ENCODE measurements at regions not wholly inside any gene's neighbourhood (a gene's known extent, or its start where the extent isn't known, plus 50 kb on each side); places are given as distances from the start of the nearest gene placed in this dataset.

GRCh38 chr7:41808541-41808940, 105.7 kb upstream of the INHBA start:
- intact Hi-C loops (cut with DNase I) = no loop called here
- no peaks in the 10 kb centered on the region for H3K27me3 ChIP-seq
- no peaks in the 10 kb centered on the region for H3K9me3 ChIP-seq
- TF ChIP-seq, protein P1, sequence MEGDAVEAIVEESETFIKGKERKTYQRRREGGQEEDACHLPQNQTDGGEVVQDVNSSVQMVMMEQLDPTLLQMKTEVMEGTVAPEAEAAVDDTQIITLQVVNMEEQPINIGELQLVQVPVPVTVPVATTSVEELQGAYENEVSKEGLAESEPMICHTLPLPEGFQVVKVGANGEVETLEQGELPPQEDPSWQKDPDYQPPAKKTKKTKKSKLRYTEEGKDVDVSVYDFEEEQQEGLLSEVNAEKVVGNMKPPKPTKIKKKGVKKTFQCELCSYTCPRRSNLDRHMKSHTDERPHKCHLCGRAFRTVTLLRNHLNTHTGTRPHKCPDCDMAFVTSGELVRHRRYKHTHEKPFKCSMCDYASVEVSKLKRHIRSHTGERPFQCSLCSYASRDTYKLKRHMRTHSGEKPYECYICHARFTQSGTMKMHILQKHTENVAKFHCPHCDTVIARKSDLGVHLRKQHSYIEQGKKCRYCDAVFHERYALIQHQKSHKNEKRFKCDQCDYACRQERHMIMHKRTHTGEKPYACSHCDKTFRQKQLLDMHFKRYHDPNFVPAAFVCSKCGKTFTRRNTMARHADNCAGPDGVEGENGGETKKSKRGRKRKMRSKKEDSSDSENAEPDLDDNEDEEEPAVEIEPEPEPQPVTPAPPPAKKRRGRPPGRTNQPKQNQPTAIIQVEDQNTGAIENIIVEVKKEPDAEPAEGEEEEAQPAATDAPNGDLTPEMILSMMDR (IDR thresholded peaks at IDR 0.05) = no peak
- H3K36me3 ChIP-seq = no peaks in the 10 kb centered on the region
- H3K4me3 ChIP-seq = no peak overlapping the region
- no peak overlapping the region for H3K27ac ChIP-seq
- peaks cover 0 to 3% of the 10 kb centered on the region in 2 donors for H3K4me1 ChIP-seq
- ATAC-seq = no peak
- DNase-seq = no peak

DNA sequence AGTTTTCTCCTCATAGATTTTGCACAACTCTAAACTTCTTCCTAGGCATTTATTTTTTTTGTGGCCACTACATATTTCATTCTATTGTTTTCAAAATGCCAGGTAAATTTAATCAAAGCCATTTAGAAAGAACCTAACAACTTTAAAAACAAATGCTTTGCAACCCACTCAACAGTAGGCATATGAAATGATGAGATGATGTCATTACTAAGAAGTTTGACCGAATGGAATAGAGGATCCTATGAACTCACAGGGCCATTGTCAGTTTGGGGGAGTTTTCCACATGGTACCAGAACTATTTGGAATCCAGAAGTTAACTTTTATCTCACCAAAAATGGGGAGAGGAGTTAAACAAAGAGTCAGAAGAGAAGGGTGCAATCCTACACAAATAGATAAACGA, 100.7 kb upstream of the INHBA start:
- Histone ChIP-seq H3K9me3 (no peaks in the 10 kb centered on the region), H3K36me3 (no peaks in the 10 kb centered on the region), H3K4me1 (no peaks in the 10 kb centered on the region), H3K27ac (no peak overlapping the region), H3K4me3 (no peak overlapping the region), H3K27me3 (no peaks in the 10 kb centered on the region)
- DNase-seq = no peak
- intact Hi-C loops (cut with DNase I) = no loop called here
- TF ChIP-seq, protein P1 (IDR thresholded peaks at IDR 0.05) = no peak
- no peak for ATAC-seq

GRCh38 chr7:41796331-41796730, 93.4 kb upstream of the INHBA start:
- TF ChIP-seq, protein P1 (IDR thresholded peaks at IDR 0.05) = no peak
- intact Hi-C loops (cut with DNase I) = no loop called here
- ATAC-seq (no peak), DNase-seq (no peak)
- Histone ChIP-seq H3K9me3 (no peaks in the 10 kb centered on the region), H3K4me3 (no peak overlapping the region), H3K27ac (no peak overlapping the region), H3K27me3 (no peaks in the 10 kb centered on the region), H3K4me1 (no peaks in the 10 kb centered on the region), H3K36me3 (no peaks in the 10 kb centered on the region)

- H3K27ac ChIP-seq = no peak overlapping the region
- no peaks in the 10 kb centered on the region for H3K36me3 ChIP-seq
- no peak overlapping the region for H3K4me3 ChIP-seq
- ATAC-seq (no peak), DNase-seq (no peak)
- TF ChIP-seq, protein P1 (IDR thresholded peaks at IDR 0.05) = no peak
- intact Hi-C loops (cut with DNase I) = no loop called here
- H3K9me3 ChIP-seq = no peaks in the 10 kb centered on the region
- H3K27me3 ChIP-seq = no peaks in the 10 kb centered on the region
- H3K4me1 ChIP-seq = no peaks in the 10 kb centered on the region
Observed at GRCh38 chr7:41795276-41795833, 92.5 kb upstream of the INHBA start.

DNA sequence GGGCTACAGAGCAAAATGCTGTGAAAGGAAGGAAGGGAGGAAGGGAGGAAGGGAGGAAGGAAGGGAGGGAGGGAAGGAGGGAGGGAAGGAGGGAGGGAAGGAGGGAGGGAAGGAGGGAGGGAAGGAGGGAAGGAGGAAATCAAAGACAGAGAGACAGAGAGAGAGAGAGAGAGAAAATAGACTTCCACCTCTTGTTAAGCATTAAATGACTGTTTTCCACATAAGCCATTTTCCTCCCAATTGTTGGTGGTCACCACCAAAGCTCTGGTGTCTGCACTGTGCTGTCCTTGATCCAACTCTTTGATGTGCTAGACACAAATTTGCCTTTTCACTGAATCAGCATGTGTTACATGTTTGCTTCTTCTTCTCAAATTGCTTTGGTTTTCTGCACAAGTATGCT, 90.7 kb upstream of the INHBA start:
- Histone ChIP-seq H3K4me1 (no peaks in the 10 kb centered on the region), H3K4me3 (no peak overlapping the region), H3K27me3 (no peaks in the 10 kb centered on the region), H3K9me3 (no peaks in the 10 kb centered on the region), H3K27ac (no peak overlapping the region), H3K36me3 (no peaks in the 10 kb centered on the region)
- intact Hi-C loops (cut with DNase I) = no loop called here
- DNase-seq (no peak), ATAC-seq (no peak)
- TF ChIP-seq, protein P1 (IDR thresholded peaks at IDR 0.05) = no peak
